GM23248 (cell line): ENCODE measurements at regions not wholly inside any gene's neighbourhood (a gene's known extent, or its start where the extent isn't known, plus 50 kb on each side); places are given as distances from the start of the nearest gene placed in this dataset.

Experiments used
- EZH2 ChIP-seq: fragments of 200-600 bp; sonication (generic); IDR thresholded peaks from 2 replicates; pipeline ENCODE4 v1.6.1; 2018; ENCODE audit warnings: antibody characterized with exemption, mild to moderate bottlenecking; ENCODE audit not compliant: insufficient read depth, poor library complexity, severe bottlenecking
- EZH2phosphoT487 ChIP-seq: fragments of 200-600 bp; sonication (generic); IDR thresholded peaks from 2 replicates; pipeline ENCODE4 v1.6.1; 2018; ENCODE audit warnings: antibody characterized with exemption, moderate library complexity, mild to moderate bottlenecking, low read depth; ENCODE audit not compliant: insufficient read depth

- TF ChIP-seq EZH2: no peak
- no peak for TF ChIP-seq EZH2phosphoT487
Measured at GRCh38 chr15:78696436-78696835, 55.4 kb upstream of the CHRNB4 start.
